Stimulated activated CD4-positive, alpha-beta T cell treated with anti-CD3 and anti-CD28 coated beads, TNF-alpha, amount 100 ng/mL, for 24 hours (primary cell): ENCODE measurements at regions not wholly inside any gene's neighbourhood (a gene's known extent, or its start where the extent isn't known, plus 50 kb on each side); places are given as distances from the start of the nearest gene placed in this dataset.
"Not testable (repeated sequence)": the region's sequence is repeated elsewhere in the genome, so short reads cannot be mapped to it uniquely, and the experiment has no call there.

ENCODE experiments used
- DNase-seq, 3 experiments: peaks; one replicate each; pipeline ENCODE4 v3.0.0-alpha.2; 2020; ENCODE audit warnings: low read depth in 3 of 3

GRCh38 chr15:91620229-91620628, 233.3 kb upstream of the SLCO3A1 start:
- DNase-seq: no peak

GRCh38 chr15:91622235-91622634, 231.3 kb upstream of the SLCO3A1 start:
- no peak for DNase-seq

- DNase-seq: no peak
These were observed 230.7 kb upstream of the SLCO3A1 start for GRCh38 chr15:91622711-91623342.

GRCh38 chr15:91624353-91624968, 229.0 kb upstream of the SLCO3A1 start:
- no peak for DNase-seq

GRCh38 chr15:91625506-91625905, 228.0 kb upstream of the SLCO3A1 start:
- no peak for DNase-seq

- DNase-seq: no peak
These were observed 225.8 kb upstream of the SLCO3A1 start for GRCh38 chr15:91627473-91628278.

GRCh38 chr15:91630090-91630489, 223.4 kb upstream of the SLCO3A1 start:
- DNase-seq: no peak

- no peak for DNase-seq
These were observed 221.3 kb upstream of the SLCO3A1 start for GRCh38 chr15:91632176-91632575.

GRCh38 chr15:91632981-91633380, 220.5 kb upstream of the SLCO3A1 start:
- no peak for DNase-seq

- DNase-seq: no peak
These were observed 219.3 kb upstream of the SLCO3A1 start for GRCh38 chr15:91634179-91634578.

- no peak for DNase-seq
These were observed 218.4 kb upstream of the SLCO3A1 start for GRCh38 chr15:91635080-91635479.

GRCh38 chr15:91635641-91636040, 217.9 kb upstream of the SLCO3A1 start:
- DNase-seq: no peak

GRCh38 chr15:91649016-91649415, 204.5 kb upstream of the SLCO3A1 start:
- no peak for DNase-seq

GRCh38 chr15:91649831-91650321, 203.6 kb upstream of the SLCO3A1 start:
- DNase-seq: no peak

GRCh38 chr15:91651251-91651650, 202.3 kb upstream of the SLCO3A1 start:
- no peak for DNase-seq

GRCh38 chr15:91652610-91653207, 200.8 kb upstream of the SLCO3A1 start:
- DNase-seq: no peak

- DNase-seq: not testable (repeated sequence)
These were observed 197.8 kb upstream of the SLCO3A1 start for GRCh38 chr15:91655563-91656290.

GRCh38 chr15:91660174-91660649, 193.3 kb upstream of the SLCO3A1 start:
- no peak for DNase-seq

GRCh38 chr15:91664224-91664836, 189.2 kb upstream of the SLCO3A1 start:
- DNase-seq: no peak

- no peak for DNase-seq
These were observed 188.3 kb upstream of the SLCO3A1 start for GRCh38 chr15:91665212-91665611.

- DNase-seq: no peak
These were observed 185.1 kb upstream of the SLCO3A1 start for GRCh38 chr15:91668370-91668769.
